GM12878 (cell line): ENCODE measurements at regions not wholly inside any gene's neighbourhood (a gene's known extent, or its start where the extent isn't known, plus 50 kb on each side); places are given as distances from the start of the nearest gene placed in this dataset.

Source experiments
- ATAC-seq: fragments of 200-7000 bp; cut with Tn5 transposase; 3 replicates; pipeline ENCODE4 v1.9.1; 2020; ENCODE audit warnings: mild to moderate bottlenecking, moderate library complexity
- BruUV-seq: library from RNA; stranded (reverse); fragments of 400-500 nt; replicated peaks from 2 replicates; lab custom pipeline; 2021; lab: Mats Ljungman, UMichigan
- CTCF ChIA-PET: fragments of 300-600 bp; sonication (Branson Sonifier 250); formaldehyde crosslinking; extraction: SDS; loops from one replicate; lab custom pipeline; 2021; ENCODE audit warnings: inconsistent platforms; lab: Yijun Ruan, JAX
- POLR2A ChIA-PET: fragments of 350-600 bp; formaldehyde crosslinking; extraction: SDS; loops from one replicate; lab custom pipeline; 2021; ENCODE audit warnings: inconsistent platforms; lab: Charles Lee
- RAD21 ChIA-PET: fragments of 300-600 bp; sonication (Branson Sonifier 250); formaldehyde crosslinking; loops from one replicate; lab custom pipeline; 2023; ENCODE audit warnings: antibody characterized with exemption; ENCODE audit not compliant: unreplicated experiment; lab: Charles Lee
- SMC1A ChIA-PET: fragments of 300-600 bp; sonication (Branson Sonifier 250); formaldehyde crosslinking; loops from one replicate; lab custom pipeline; 2023; ENCODE audit not compliant: unreplicated experiment, uncharacterized antibody; lab: Charles Lee
- DNase-seq: peaks from one replicate; pipeline ENCODE4 v3.0.0-alpha.2; 2011; ENCODE audit warnings: low read depth, low spot score
- FAIRE-seq: peaks from 3 replicates; lab custom pipeline; 2011; peaks lifted over from hg19 to GRCh38; lab: Jason Lieb, UNC
- H2AFZ ChIP-seq: 2 replicates; pipeline ENCODE4 v1.6.0; 2011; ENCODE audit warnings: low read depth, low read length, control low read depth; ENCODE audit not compliant: control insufficient read depth
- H3K27ac ChIP-seq: 2 replicates; pipeline ENCODE4 v1.5.1; 2011; ENCODE audit warnings: control low read depth; ENCODE audit not compliant: control insufficient read depth, insufficient read depth
- H3K27me3 ChIP-seq, 2 experiments: replicated peaks in 1 of 2; 2 replicates each; pipeline versions ENCODE4 v1.6.0 to v1.6.1; 2011; ENCODE audit warnings: low read length in 1 of 2; ENCODE audit not compliant: control insufficient read depth in 2 of 2, insufficient read depth in 2 of 2
- H3K36me3 ChIP-seq, 2 experiments: 2 replicates each; pipeline ENCODE4 v1.5.1; 2011; ENCODE audit warnings: low read length in 1 of 2; ENCODE audit not compliant: control insufficient read depth in 2 of 2, insufficient read depth in 2 of 2
- H3K4me1 ChIP-seq: 2 replicates; pipeline ENCODE4 v1.6.1; 2011; ENCODE audit warnings: mild to moderate bottlenecking, low read length, moderate library complexity, mixed read lengths; ENCODE audit not compliant: control insufficient read depth, insufficient read depth
- H3K4me2 ChIP-seq: 2 replicates; pipeline ENCODE4 v1.6.0; 2011; ENCODE audit warnings: control low read depth; ENCODE audit not compliant: control insufficient read depth, insufficient read depth
- H3K4me3 ChIP-seq: fragments of 200-600 bp; sonication (generic); 2 replicates; pipeline ENCODE4 v1.5.1; 2016
- H3K79me2 ChIP-seq: 2 replicates; pipeline ENCODE4 v1.6.0; 2011; ENCODE audit warnings: low read length; ENCODE audit not compliant: control insufficient read depth, insufficient read depth
- H3K9ac ChIP-seq: 2 replicates; pipeline ENCODE4 v1.8.0; 2011; ENCODE audit warnings: low read length, control low read depth, mixed read lengths; ENCODE audit not compliant: control insufficient read depth, insufficient read depth
- H3K9me3 ChIP-seq: replicated peaks from 3 replicates; pipeline ENCODE4 v1.5.1; 2011; ENCODE audit warnings: mild to moderate bottlenecking, low read length; ENCODE audit not compliant: control insufficient read depth, insufficient read depth
- H4K20me1 ChIP-seq: 2 replicates; pipeline ENCODE4 v1.6.0; 2011; ENCODE audit not compliant: control insufficient read depth, insufficient read depth
- CHD1 ChIP-seq: IDR thresholded peaks from 2 replicates; pipeline ENCODE4 v1.6.1; 2012; ENCODE audit warnings: low read depth, low read length, improper control_type of control experiment
- CREB1 ChIP-seq: IDR thresholded peaks from 2 replicates; pipeline ENCODE4 v1.6.1; 2012; ENCODE audit warnings: low read depth, mild to moderate bottlenecking, inconsistent platforms
- IKZF1 ChIP-seq: fragments of 450-650 bp; conservative IDR thresholded peaks from 2 replicates; pipeline ENCODE4 v1.6.1; 2017; ENCODE audit warnings: antibody characterized with exemption, mild to moderate bottlenecking
- MYB ChIP-seq: fragments of 150-350 bp; IDR thresholded peaks from 2 replicates; pipeline ENCODE4 v1.6.1; 2014; ENCODE audit warnings: mild to moderate bottlenecking, low read depth, low read length, borderline replicate concordance
- NR2F1 ChIP-seq: fragments of 450-650 bp; conservative IDR thresholded peaks from 2 replicates; pipeline ENCODE4 v1.6.1; 2017; ENCODE audit warnings: mild to moderate bottlenecking
- PAX8 ChIP-seq: fragments of 450-650 bp; IDR thresholded peaks from 2 replicates; pipeline ENCODE4 v1.6.1; 2017; ENCODE audit warnings: mild to moderate bottlenecking, moderate library complexity
- POU2F2 ChIP-seq: IDR thresholded peaks from 3 replicates; pipeline ENCODE4 v1.6.1; 2011; ENCODE audit warnings: low read depth, mild to moderate bottlenecking, low read length, borderline replicate concordance
- RAD21 ChIP-seq: IDR thresholded peaks from 2 replicates; pipeline ENCODE4 v1.6.1; 2011; ENCODE audit warnings: mild to moderate bottlenecking, low read depth, low read length, moderate library complexity; ENCODE audit not compliant: insufficient read depth
- SIN3A ChIP-seq: IDR thresholded peaks from 2 replicates; pipeline ENCODE4 v1.6.1; 2012; ENCODE audit warnings: low read depth, low read length, improper control_type of control experiment
- SREBF1 ChIP-seq: IDR thresholded peaks from 2 replicates; pipeline ENCODE4 v1.6.1; 2012; ENCODE audit warnings: mild to moderate bottlenecking, low read length
- STAT3 ChIP-seq: IDR thresholded peaks from 2 replicates; pipeline ENCODE4 v1.6.1; 2011; ENCODE audit warnings: low read depth, low read length, improper control_type of control experiment
- TCF7 ChIP-seq: IDR thresholded peaks from 2 replicates; pipeline ENCODE4 v1.6.1; 2014; ENCODE audit warnings: antibody characterized with exemption, borderline replicate concordance
- ZBED1 ChIP-seq: IDR thresholded peaks from 2 replicates; pipeline ENCODE4 v1.6.1; 2016; ENCODE audit warnings: borderline replicate concordance
- ZNF207 ChIP-seq: fragments of 450-650 bp; IDR thresholded peaks from 2 replicates; pipeline ENCODE4 v1.6.1; 2014; ENCODE audit warnings: antibody characterized with exemption, mild to moderate bottlenecking, borderline replicate concordance
- WGBS: methylation state at CpG from one replicate; pipeline ENCODE4 v1.1.6; 2016; ENCODE audit warnings: low lambda C conversion rate; ENCODE audit not compliant: insufficient replicate concordance, insufficient coverage; ENCODE audit errors: missing lambda C conversion rate; 5-methylcytosine and 5-hydroxymethylcytosine counted together
- in situ Hi-C: fragments of 300-500 bp; cut with MboI; formaldehyde crosslinking; loops from 9 replicates; pipeline ENCODE4 v1.14.3; 2018; ENCODE audit warnings: mixed read lengths
- intact Hi-C: fragments of 100-400 bp; cut with micrococcal nuclease; formaldehyde crosslinking; loops from one replicate; pipeline ENCODE4 v1.14.2; 2022; ENCODE audit not compliant: unreplicated experiment
- TF ChIP-seq, protein P1 (sequence below): fragments of 450-650 bp; IDR thresholded peaks from 2 replicates; pipeline ENCODE4 v1.6.1; 2017; ENCODE audit warnings: mild to moderate bottlenecking, low read depth, inconsistent platforms; ENCODE audit not compliant: poor library complexity, severe bottlenecking
- TF ChIP-seq, protein P2 (sequence below): fragments of 150-350 bp; IDR thresholded peaks from 2 replicates; pipeline ENCODE4 v1.6.1; 2014; ENCODE audit warnings: mild to moderate bottlenecking, low read depth, low read length

DNA sequence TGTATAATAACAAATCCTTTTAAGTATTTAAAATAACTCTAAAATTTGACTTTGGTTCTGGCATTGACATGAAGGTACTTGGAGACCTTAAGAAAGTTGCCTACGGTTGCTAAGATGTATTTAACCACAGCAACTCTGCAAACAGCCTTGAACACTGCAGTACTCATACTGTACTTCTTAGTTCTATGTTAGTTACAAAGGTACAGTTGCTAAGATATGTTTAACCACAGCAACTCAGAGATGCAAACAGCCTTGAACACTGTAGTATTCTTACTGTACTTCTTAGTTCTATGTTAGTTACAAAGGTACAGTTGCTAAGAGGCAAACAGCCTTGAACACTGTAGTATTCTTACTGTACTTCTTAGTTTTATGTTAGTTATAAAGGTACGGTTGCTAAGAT lies 268.3 kb upstream of the MIR17HG start:
- TF ChIP-seq POU2F2 (no peak), NR2F1 (no peak), IKZF1 (no peak), SREBF1 (no peak), RAD21 (no peak), STAT3 (no peak), CHD1 (no peak), ZNF207 (no peak), ZBED1 (no peak), PAX8 (no peak), CREB1 (no peak), SIN3A (no peak), TCF7 (no peak), MYB (no peak)
- TF ChIP-seq, protein P1, sequence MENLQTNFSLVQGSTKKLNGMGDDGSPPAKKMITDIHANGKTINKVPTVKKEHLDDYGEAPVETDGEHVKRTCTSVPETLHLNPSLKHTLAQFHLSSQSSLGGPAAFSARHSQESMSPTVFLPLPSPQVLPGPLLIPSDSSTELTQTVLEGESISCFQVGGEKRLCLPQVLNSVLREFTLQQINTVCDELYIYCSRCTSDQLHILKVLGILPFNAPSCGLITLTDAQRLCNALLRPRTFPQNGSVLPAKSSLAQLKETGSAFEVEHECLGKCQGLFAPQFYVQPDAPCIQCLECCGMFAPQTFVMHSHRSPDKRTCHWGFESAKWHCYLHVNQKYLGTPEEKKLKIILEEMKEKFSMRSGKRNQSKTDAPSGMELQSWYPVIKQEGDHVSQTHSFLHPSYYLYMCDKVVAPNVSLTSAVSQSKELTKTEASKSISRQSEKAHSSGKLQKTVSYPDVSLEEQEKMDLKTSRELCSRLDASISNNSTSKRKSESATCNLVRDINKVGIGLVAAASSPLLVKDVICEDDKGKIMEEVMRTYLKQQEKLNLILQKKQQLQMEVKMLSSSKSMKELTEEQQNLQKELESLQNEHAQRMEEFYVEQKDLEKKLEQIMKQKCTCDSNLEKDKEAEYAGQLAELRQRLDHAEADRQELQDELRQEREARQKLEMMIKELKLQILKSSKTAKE: no peak
- TF ChIP-seq, protein P2, sequence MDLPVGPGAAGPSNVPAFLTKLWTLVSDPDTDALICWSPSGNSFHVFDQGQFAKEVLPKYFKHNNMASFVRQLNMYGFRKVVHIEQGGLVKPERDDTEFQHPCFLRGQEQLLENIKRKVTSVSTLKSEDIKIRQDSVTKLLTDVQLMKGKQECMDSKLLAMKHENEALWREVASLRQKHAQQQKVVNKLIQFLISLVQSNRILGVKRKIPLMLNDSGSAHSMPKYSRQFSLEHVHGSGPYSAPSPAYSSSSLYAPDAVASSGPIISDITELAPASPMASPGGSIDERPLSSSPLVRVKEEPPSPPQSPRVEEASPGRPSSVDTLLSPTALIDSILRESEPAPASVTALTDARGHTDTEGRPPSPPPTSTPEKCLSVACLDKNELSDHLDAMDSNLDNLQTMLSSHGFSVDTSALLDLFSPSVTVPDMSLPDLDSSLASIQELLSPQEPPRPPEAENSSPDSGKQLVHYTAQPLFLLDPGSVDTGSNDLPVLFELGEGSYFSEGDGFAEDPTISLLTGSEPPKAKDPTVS: no peak
- CTCF ChIA-PET: interaction anchor here (1.1 to 1.7 kb wide), 2 partner anchors 13 to 35 kb away, joined by 3 read pairs; no protein-coding TSS in a partner anchor
- 22% methylated on average over 2 of the region's 2 CpGs for WGBS

More for the DNA sequence above, 268.3 kb upstream of the MIR17HG start:
- H3K4me3 ChIP-seq: no peak overlapping the region
- DNase-seq (no peak), ATAC-seq (peak; percentile 36; the same call in 2 of the 3 replicates), FAIRE-seq (no peak)
- no peaks in the 10 kb centered on the region for H3K27me3 ChIP-seq
- ChIA-PET RAD21 (no interaction called here), SMC1A (interaction anchor here (2.8 kb wide), 1 partner anchor 11 kb away, joined by 14 read pairs; no protein-coding TSS in a partner anchor), POLR2A (interaction anchor here (0.6 kb wide), 1 partner anchor 10 kb away, joined by 3 read pairs; no protein-coding TSS in a partner anchor)
- in situ Hi-C loops: no loop called here
- BruUV-seq: no TSS peak
- H3K4me1 ChIP-seq: no peaks in the 10 kb centered on the region
- H3K79me2 ChIP-seq: no peaks in the 10 kb centered on the region
- intact Hi-C loops: loop anchor here (5.0 kb wide), 1 partner anchor 168 kb away; no protein-coding TSS in a partner anchor
- no peaks in the 10 kb centered on the region for H3K36me3 ChIP-seq
- H3K4me2 ChIP-seq: no peak overlapping the region
- no peaks in the 10 kb centered on the region for H3K9me3 ChIP-seq
- H4K20me1 ChIP-seq: no peaks in the 10 kb centered on the region
- no peak overlapping the region for H3K9ac ChIP-seq
- no peak overlapping the region for H3K27ac ChIP-seq
- H2AFZ ChIP-seq: no peak overlapping the region
